ENCODE measurements at regions not wholly inside any gene's neighbourhood (a gene's known extent, or its start where the extent isn't known, plus 50 kb on each side); places are given as distances from the start of the nearest gene placed in this dataset.

DNA sequence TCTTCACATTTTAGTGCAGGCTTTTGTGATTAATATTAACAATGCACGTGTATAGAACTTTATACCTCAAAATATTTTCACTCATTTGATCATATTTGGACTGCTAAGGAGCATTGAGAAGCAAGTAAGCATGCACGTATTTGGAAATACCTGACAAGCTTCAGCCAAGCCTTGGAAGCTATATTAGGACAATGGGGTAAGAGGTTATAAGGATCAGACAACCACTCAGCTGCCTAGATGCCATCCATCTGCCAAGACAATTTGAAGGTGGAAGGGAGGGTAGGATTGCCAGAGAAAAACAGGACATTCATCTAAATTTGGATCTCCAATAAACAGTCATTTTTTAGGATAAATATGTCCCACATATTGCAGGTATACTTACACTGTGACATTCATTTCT is 394.9 kb upstream of the CFAP20DC start:
- no peak overlapping the region for H3K4me3 ChIP-seq (ENCODE audit: low read depth, poor library complexity, severe bottlenecking)
- DNase-seq (ENCODE audit: low spot score in 2 of 2), result no peak
- intact Hi-C loops (cut with DNase I; ENCODE audit: low total_unique reads), result no loop called here
- no peak for TF ChIP-seq POLR2A (IDR thresholded peaks at IDR 0.05)
- TF ChIP-seq, protein P1, sequence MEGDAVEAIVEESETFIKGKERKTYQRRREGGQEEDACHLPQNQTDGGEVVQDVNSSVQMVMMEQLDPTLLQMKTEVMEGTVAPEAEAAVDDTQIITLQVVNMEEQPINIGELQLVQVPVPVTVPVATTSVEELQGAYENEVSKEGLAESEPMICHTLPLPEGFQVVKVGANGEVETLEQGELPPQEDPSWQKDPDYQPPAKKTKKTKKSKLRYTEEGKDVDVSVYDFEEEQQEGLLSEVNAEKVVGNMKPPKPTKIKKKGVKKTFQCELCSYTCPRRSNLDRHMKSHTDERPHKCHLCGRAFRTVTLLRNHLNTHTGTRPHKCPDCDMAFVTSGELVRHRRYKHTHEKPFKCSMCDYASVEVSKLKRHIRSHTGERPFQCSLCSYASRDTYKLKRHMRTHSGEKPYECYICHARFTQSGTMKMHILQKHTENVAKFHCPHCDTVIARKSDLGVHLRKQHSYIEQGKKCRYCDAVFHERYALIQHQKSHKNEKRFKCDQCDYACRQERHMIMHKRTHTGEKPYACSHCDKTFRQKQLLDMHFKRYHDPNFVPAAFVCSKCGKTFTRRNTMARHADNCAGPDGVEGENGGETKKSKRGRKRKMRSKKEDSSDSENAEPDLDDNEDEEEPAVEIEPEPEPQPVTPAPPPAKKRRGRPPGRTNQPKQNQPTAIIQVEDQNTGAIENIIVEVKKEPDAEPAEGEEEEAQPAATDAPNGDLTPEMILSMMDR (IDR thresholded peaks at IDR 0.05), result no peak
- whole genome bisulfite sequencing, 2 donors, result 43 to 58% methylated on average over 2 of the region's 2 CpGs

DNA sequence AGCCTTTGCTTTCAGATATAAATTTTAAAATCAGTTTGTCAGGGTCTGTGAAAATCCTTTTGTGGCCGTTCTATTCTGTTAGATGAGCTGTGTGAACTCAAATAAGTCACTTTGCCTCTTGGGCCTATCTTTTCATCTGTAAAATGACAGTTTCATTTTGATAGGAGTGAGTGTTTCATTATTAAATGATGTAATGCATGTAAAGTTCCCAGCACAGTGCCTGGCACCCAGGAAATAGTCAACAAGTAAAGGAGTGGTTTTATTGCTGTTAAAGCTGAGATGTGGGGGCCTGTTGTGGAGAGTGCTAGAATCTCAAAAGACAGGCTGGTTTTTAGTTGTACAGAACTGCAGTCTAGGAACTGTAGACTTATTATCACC is 394.5 kb upstream of the CFAP20DC start:
- TF ChIP-seq, protein P1 (IDR thresholded peaks at IDR 0.05), result no peak
- TF ChIP-seq POLR2A (IDR thresholded peaks at IDR 0.05), result no peak
- 46 to 49% methylated on average over 1 of the region's 1 CpG for WGBS, 2 donors
- DNase-seq (ENCODE audit: low spot score in 2 of 2), result no peak
- H3K4me3 ChIP-seq (ENCODE audit: low read depth, poor library complexity, severe bottlenecking), result no peak overlapping the region
- intact Hi-C loops (cut with DNase I; ENCODE audit: low total_unique reads), result no loop called here

GRCh38 chr3:59443618-59444293 is 393.9 kb upstream of the CFAP20DC start:
- WGBS, 2 donors, result 54 to 60% methylated on average over 6 of the region's 6 CpGs

DNA sequence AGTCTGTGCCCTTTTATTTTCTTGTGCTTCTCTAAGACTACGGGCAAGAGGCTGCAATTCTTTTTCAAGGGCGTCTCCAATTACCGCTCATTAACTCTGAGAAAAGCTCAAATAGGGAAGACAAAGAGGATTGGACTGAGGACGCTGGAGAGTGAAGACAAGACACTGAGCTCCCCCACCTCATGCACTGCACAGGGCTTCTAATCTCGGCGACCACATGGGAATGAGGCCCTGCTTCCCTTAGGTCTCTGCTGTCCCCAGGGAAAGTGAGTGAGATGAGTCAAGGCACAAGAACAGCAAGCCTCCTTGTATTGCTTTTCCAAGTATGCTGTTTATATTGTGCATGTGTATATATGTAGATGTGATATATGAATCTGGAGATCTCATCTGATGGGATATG is 392.2 kb upstream of the CFAP20DC start:
- no peak for DNase-seq (ENCODE audit: low spot score in 2 of 2)
- WGBS, 2 donors, result 70 to 71% methylated on average over 6 of the region's 6 CpGs
- no peak overlapping the region for H3K4me3 ChIP-seq (ENCODE audit: low read depth, poor library complexity, severe bottlenecking)
- intact Hi-C loops (cut with DNase I; ENCODE audit: low total_unique reads), result no loop called here
- TF ChIP-seq, protein P1 (IDR thresholded peaks at IDR 0.05), result no peak
- TF ChIP-seq POLR2A (IDR thresholded peaks at IDR 0.05), result no peak

More at GRCh38 chr3:59443618-59444293, 393.9 kb upstream of the CFAP20DC start:
- no peak overlapping the region for H3K4me3 ChIP-seq (ENCODE audit: low read depth, poor library complexity, severe bottlenecking)
- TF ChIP-seq, protein P1 (IDR thresholded peaks at IDR 0.05), result no peak
- TF ChIP-seq POLR2A (IDR thresholded peaks at IDR 0.05), result no peak
- intact Hi-C loops (cut with DNase I; ENCODE audit: low total_unique reads), result no loop called here
- no peak for DNase-seq (ENCODE audit: low spot score in 2 of 2)

GRCh38 chr3:59440285-59441028 is 390.6 kb upstream of the CFAP20DC start:
- DNase-seq (ENCODE audit: low spot score in 2 of 2), result no peak
- TF ChIP-seq, protein P1 (IDR thresholded peaks at IDR 0.05), result no peak
- TF ChIP-seq POLR2A (IDR thresholded peaks at IDR 0.05), result no peak
- WGBS, 2 donors, result 57 to 58% methylated on average over 5 of the region's 5 CpGs
- no peak overlapping the region for H3K4me3 ChIP-seq (ENCODE audit: low read depth, poor library complexity, severe bottlenecking)
- intact Hi-C loops (cut with DNase I; ENCODE audit: low total_unique reads), result no loop called here

All from lower leg skin (tissue), 4 donors.